ENCODE measurements at regions not wholly inside any gene's neighbourhood (a gene's known extent, or its start where the extent isn't known, plus 50 kb on each side); places are given as distances from the start of the nearest gene placed in this dataset.

- Histone ChIP-seq H3K27me3 (no peaks in the 10 kb centered on the region), H3K9me3 (no peaks in the 10 kb centered on the region), H3K4me1 (no peaks in the 10 kb centered on the region), H3K27ac (no peak overlapping the region), H3K4me3 (no peak overlapping the region), H3K36me3 (no peaks in the 10 kb centered on the region)
- TF ChIP-seq EP300 (IDR thresholded peaks at IDR 0.05) (no peak), CTCF (IDR thresholded peaks at IDR 0.05) (no peak), POLR2A (IDR thresholded peaks at IDR 0.05) (no peak), POLR2AphosphoS5 (IDR thresholded peaks at IDR 0.05) (no peak)
- 68 to 87% (median 76%) methylated on average over 4 of the region's 4 CpGs for WGBS, 5 donors
- intact Hi-C loops (cut with DNase I; ENCODE audit: low total_unique reads) = no loop called here
- no peak for DNase-seq
These were observed 532.8 kb upstream of the KLF4 start for GRCh38 chr9:108022246-108022935.

DNA sequence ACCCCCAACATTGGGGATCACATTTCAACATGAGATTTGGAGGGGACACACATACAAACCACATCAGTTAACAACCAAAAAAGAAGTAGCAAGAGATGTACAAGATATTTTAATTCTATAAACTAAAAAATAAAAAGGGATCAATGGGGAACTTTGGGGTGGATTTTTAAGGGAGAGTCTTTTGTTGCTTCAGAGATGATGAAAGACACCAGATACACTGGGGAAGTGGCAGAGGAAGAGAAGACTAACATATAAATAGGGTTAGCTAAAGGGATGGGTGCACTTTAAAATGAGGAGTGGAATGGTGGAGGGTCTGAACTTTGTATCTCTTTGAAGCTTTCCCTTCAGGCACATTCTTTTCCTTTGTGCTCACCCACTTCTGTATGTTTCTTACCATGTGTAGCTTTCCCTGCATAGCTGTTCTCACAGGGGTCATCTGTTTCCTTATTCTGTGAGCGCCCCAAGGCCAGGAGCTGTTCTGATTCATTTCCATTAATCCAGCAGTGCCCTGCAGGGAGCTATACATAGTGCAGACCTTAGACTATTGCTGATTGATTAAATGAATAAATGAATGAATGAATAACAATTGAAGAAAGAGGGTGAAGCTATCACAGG is 531.6 kb upstream of the KLF4 start:
- intact Hi-C loops (cut with DNase I; ENCODE audit: low total_unique reads) = no loop called here
- no peaks in the 10 kb centered on the region for H3K9me3 ChIP-seq
- H3K4me1 ChIP-seq = no peaks in the 10 kb centered on the region

GRCh38 chr9:108019821-108020220 is 530.3 kb upstream of the KLF4 start:
- Histone ChIP-seq H3K4me1 (no peaks in the 10 kb centered on the region), H3K27me3 (no peaks in the 10 kb centered on the region), H3K4me3 (no peak overlapping the region), H3K36me3 (no peaks in the 10 kb centered on the region), H3K27ac (no peak overlapping the region), H3K9me3 (no peaks in the 10 kb centered on the region)
- no peak for DNase-seq
- intact Hi-C loops (cut with DNase I; ENCODE audit: low total_unique reads) = no loop called here
- no peak for TF ChIP-seq POLR2AphosphoS5 (IDR thresholded peaks at IDR 0.05)
- TF ChIP-seq EP300 (IDR thresholded peaks at IDR 0.05) = no peak
- TF ChIP-seq POLR2A (IDR thresholded peaks at IDR 0.05) = no peak
- no peak for TF ChIP-seq CTCF (IDR thresholded peaks at IDR 0.05)

More for the DNA sequence above, 531.6 kb upstream of the KLF4 start:
- Histone ChIP-seq H3K36me3 (no peaks in the 10 kb centered on the region), H3K27me3 (no peaks in the 10 kb centered on the region), H3K4me3 (no peak overlapping the region), H3K27ac (no peak overlapping the region)
- DNase-seq = no peak
- TF ChIP-seq POLR2A (IDR thresholded peaks at IDR 0.05) (no peak), POLR2AphosphoS5 (IDR thresholded peaks at IDR 0.05) (no peak)
- 95 to 100% (median 97%) methylated on average over 1 of the region's 1 CpG for WGBS, 5 donors

GRCh38 chr9:108017671-108018070 is 528.1 kb upstream of the KLF4 start:
- no peak overlapping the region for H3K4me3 ChIP-seq
- intact Hi-C loops (cut with DNase I; ENCODE audit: low total_unique reads) = no loop called here
- 84 to 96% (median 95%) methylated on average over 7 of the region's 7 CpGs for WGBS, 5 donors
- no peaks in the 10 kb centered on the region for H3K4me1 ChIP-seq
- H3K27me3 ChIP-seq = no peaks in the 10 kb centered on the region
- no peaks in the 10 kb centered on the region for H3K9me3 ChIP-seq
- H3K27ac ChIP-seq = no peak overlapping the region
- no peaks in the 10 kb centered on the region for H3K36me3 ChIP-seq
- no peak for TF ChIP-seq POLR2A (IDR thresholded peaks at IDR 0.05)
- no peak for TF ChIP-seq POLR2AphosphoS5 (IDR thresholded peaks at IDR 0.05)
- TF ChIP-seq EP300 (IDR thresholded peaks at IDR 0.05) = no peak
- no peak for TF ChIP-seq CTCF (IDR thresholded peaks at IDR 0.05)
- DNase-seq = peak in 1 of 2 donors; percentile 23

DNA sequence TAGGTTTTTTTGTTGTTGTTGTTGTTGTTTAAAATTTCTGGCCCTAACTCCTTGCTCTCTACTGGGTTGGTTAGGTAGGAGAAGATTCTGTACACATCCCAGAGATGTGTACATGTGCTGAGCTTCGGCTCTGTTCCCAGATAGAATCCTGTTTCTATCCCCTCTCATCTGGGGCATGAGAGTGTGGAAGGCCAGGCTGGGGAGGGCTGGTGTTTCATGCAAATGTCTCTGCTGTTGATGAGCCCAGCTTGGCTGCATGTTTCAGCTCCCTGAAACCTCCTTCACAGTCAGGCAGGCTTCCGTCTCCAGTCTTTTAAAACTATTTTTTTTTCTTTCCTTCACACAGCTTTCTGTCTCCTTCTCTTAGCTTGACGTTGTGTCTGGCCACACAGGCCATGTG is 526.9 kb upstream of the KLF4 start:
- intact Hi-C loops (cut with DNase I; ENCODE audit: low total_unique reads) = no loop called here
- H3K27ac ChIP-seq = no peak overlapping the region
- H3K27me3 ChIP-seq = no peaks in the 10 kb centered on the region
- no peak for DNase-seq
- no peak for TF ChIP-seq POLR2A (IDR thresholded peaks at IDR 0.05)
- no peak for TF ChIP-seq CTCF (IDR thresholded peaks at IDR 0.05)
- H3K9me3 ChIP-seq = no peaks in the 10 kb centered on the region
- H3K4me1 ChIP-seq = no peaks in the 10 kb centered on the region
- no peak overlapping the region for H3K4me3 ChIP-seq
- WGBS, 5 donors = 70 to 92% (median 89%) methylated on average over 3 of the region's 3 CpGs
- H3K36me3 ChIP-seq = no peaks in the 10 kb centered on the region
